HEK293T (cell line): ENCODE measurements at regions not wholly inside any gene's neighbourhood (a gene's known extent, or its start where the extent isn't known, plus 50 kb on each side); places are given as distances from the start of the nearest gene placed in this dataset.

Experiments used
- BHLHE40 ChIP-seq: fragments of 450-650 bp; IDR thresholded peaks from 2 replicates; pipeline ENCODE4 v1.6.1; 2016; ENCODE audit warnings: mild to moderate bottlenecking, moderate library complexity, borderline replicate concordance
- CTBP1 ChIP-seq: fragments of 450-650 bp; IDR thresholded peaks from 2 replicates; pipeline ENCODE4 v1.6.1; 2016; ENCODE audit warnings: borderline replicate concordance
- ELF4 ChIP-seq: fragments of 450-650 bp; IDR thresholded peaks from 2 replicates; pipeline ENCODE4 v1.6.1; 2017; ENCODE audit warnings: antibody characterized with exemption
- FOXA1 ChIP-seq: fragments of 450-650 bp; IDR thresholded peaks from 2 replicates; pipeline ENCODE4 v1.6.1; 2016; ENCODE audit warnings: mild to moderate bottlenecking
- HDGF ChIP-seq: fragments of 450-650 bp; IDR thresholded peaks from 2 replicates; pipeline ENCODE4 v1.6.1; 2017; ENCODE audit warnings: antibody characterized with exemption, borderline replicate concordance
- L3MBTL2 ChIP-seq: fragments of 450-650 bp; conservative IDR thresholded peaks from 2 replicates; pipeline ENCODE4 v1.6.1; 2016; ENCODE audit warnings: mild to moderate bottlenecking
- LEF1 ChIP-seq: fragments of 450-650 bp; IDR thresholded peaks from 2 replicates; pipeline ENCODE4 v1.6.1; 2017; ENCODE audit warnings: mild to moderate bottlenecking, borderline replicate concordance
- NFRKB ChIP-seq: fragments of 450-650 bp; IDR thresholded peaks from 2 replicates; pipeline ENCODE4 v1.6.1; 2016; ENCODE audit warnings: mild to moderate bottlenecking, moderate library complexity
- SP1 ChIP-seq: fragments of 450-650 bp; IDR thresholded peaks from 2 replicates; pipeline ENCODE4 v1.6.1; 2017
- SUZ12 ChIP-seq: fragments of 450-650 bp; IDR thresholded peaks from 2 replicates; pipeline ENCODE4 v1.6.1; 2016; ENCODE audit warnings: mild to moderate bottlenecking
- TARDBP ChIP-seq: fragments of 450-650 bp; IDR thresholded peaks from 2 replicates; pipeline ENCODE4 v1.6.1; 2016

GRCh38 chr6:91152824-91153223 lies 566.0 kb upstream of the MAP3K7 start:
- TF ChIP-seq FOXA1 (no peak), HDGF (no peak), TARDBP (no peak), SP1 (no peak), ELF4 (no peak), CTBP1 (no peak), SUZ12 (no peak), BHLHE40 (no peak), NFRKB (no peak), LEF1 (no peak), L3MBTL2 (no peak)
